HEK293 (cell line): ENCODE measurements at regions not wholly inside any gene's neighbourhood (a gene's known extent, or its start where the extent isn't known, plus 50 kb on each side); places are given as distances from the start of the nearest gene placed in this dataset.

Experiments
- CTCF ChIA-PET: fragments of 350-600 bp; formaldehyde crosslinking; extraction: SDS; loops from one replicate; lab custom pipeline; 2021; ENCODE audit warnings: antibody characterized with exemption; lab: Yijun Ruan, JAX
- POLR2A ChIA-PET: fragments of 300-600 bp; formaldehyde crosslinking; extraction: SDS; loops from one replicate; lab custom pipeline; 2020; ENCODE audit warnings: antibody characterized with exemption, inconsistent platforms; lab: Yijun Ruan, JAX
- H3K27ac ChIP-seq: fragments of 200-500 bp; sonication (Bioruptor generic); 2 replicates; pipeline ENCODE4 v1.5.1; 2014; ENCODE audit warnings: low read depth, low read length, control low read depth, inconsistent platforms; ENCODE audit errors: extremely low read depth
- H3K36me3 ChIP-seq, 2 experiments: fragments of 200-500 bp in 1 of 2; sonication (Bioruptor generic) in 1 of 2; 1 replicate in 1 of 2; 2 replicates in 1 of 2; pipeline ENCODE4 v1.5.1; 2014 to 2017; ENCODE audit warnings: inconsistent platforms in 2 of 2, low read length in 2 of 2; ENCODE audit not compliant: control insufficient read depth in 2 of 2, insufficient read depth in 1 of 2
- H3K4me1 ChIP-seq: fragments of 200-500 bp; sonication (Bioruptor generic); 2 replicates; pipeline ENCODE4 v1.5.1; 2014; ENCODE audit warnings: mild to moderate bottlenecking, low read length, inconsistent platforms; ENCODE audit not compliant: control insufficient read depth, insufficient read depth
- H3K4me3 ChIP-seq: 2 replicates; pipeline ENCODE4 v1.5.1; 2011; ENCODE audit warnings: low read depth, mild to moderate bottlenecking, control low read depth, low read length, moderate library complexity
- H3K9me3 ChIP-seq: fragments of 200-500 bp; sonication (Bioruptor generic); 2 replicates; pipeline ENCODE4 v1.5.1; 2014; ENCODE audit warnings: low read depth, low read length, inconsistent platforms; ENCODE audit not compliant: control insufficient read depth, insufficient read depth
- IKZF3 ChIP-seq: fragments of 450-650 bp; IDR thresholded peaks from 2 replicates; pipeline ENCODE4 v1.5.0; 2018; ENCODE audit warnings: missing biosample characterization, mild to moderate bottlenecking, missing genetic modification characterization, moderate library complexity
- KLF16 ChIP-seq: fragments of 450-650 bp; formaldehyde crosslinking; IDR thresholded peaks from 2 replicates; pipeline ENCODE4 v1.5.1; 2017; ENCODE audit warnings: missing biosample characterization, missing genetic modification characterization
- MEIS1 ChIP-seq: sonication (generic); formaldehyde crosslinking; IDR thresholded peaks from 2 replicates; pipeline ENCODE4 v1.8.1; 2022; ENCODE audit warnings: missing genetic modification reagents, mild to moderate bottlenecking, borderline replicate concordance
- PRDM10 ChIP-seq: fragments of 450-650 bp; formaldehyde crosslinking; IDR thresholded peaks from 2 replicates; pipeline ENCODE4 v1.5.1; 2016; ENCODE audit warnings: missing biosample characterization, missing genetic modification characterization
- TRIM28 ChIP-seq: IDR thresholded peaks from 2 replicates; pipeline ENCODE4 v1.6.1; 2011; ENCODE audit warnings: low read length, control low read depth, borderline replicate concordance
- ZBTB10 ChIP-seq: fragments of 450-650 bp; formaldehyde crosslinking; IDR thresholded peaks from 2 replicates; pipeline ENCODE4 v1.5.1; 2016; ENCODE audit warnings: missing biosample characterization, missing genetic modification characterization
- ZBTB17 ChIP-seq: fragments of 450-650 bp; formaldehyde crosslinking; IDR thresholded peaks from 2 replicates; pipeline ENCODE4 v1.5.1; 2016; ENCODE audit warnings: missing biosample characterization, missing genetic modification characterization
- ZBTB20 ChIP-seq: fragments of 450-650 bp; formaldehyde crosslinking; IDR thresholded peaks from 2 replicates; pipeline ENCODE4 v1.5.1; 2016; ENCODE audit warnings: missing biosample characterization, missing genetic modification characterization
- ZBTB8A ChIP-seq: fragments of 450-650 bp; formaldehyde crosslinking; IDR thresholded peaks from 2 replicates; pipeline ENCODE4 v1.5.1; 2016; ENCODE audit warnings: missing biosample characterization, missing genetic modification characterization
- ZNF133 ChIP-seq: fragments of 450-650 bp; formaldehyde crosslinking; IDR thresholded peaks from 2 replicates; pipeline ENCODE4 v1.5.1; 2016; ENCODE audit warnings: missing biosample characterization, missing genetic modification characterization
- ZNF138 ChIP-seq: fragments of 450-650 bp; formaldehyde crosslinking; IDR thresholded peaks from 2 replicates; pipeline ENCODE4 v1.5.1; 2016; ENCODE audit warnings: missing biosample characterization, missing genetic modification characterization, borderline replicate concordance
- ZNF155 ChIP-seq: fragments of 450-650 bp; formaldehyde crosslinking; IDR thresholded peaks from 2 replicates; pipeline ENCODE4 v1.5.1; 2016; ENCODE audit warnings: missing biosample characterization, missing genetic modification characterization
- ZNF221 ChIP-seq: fragments of 450-650 bp; formaldehyde crosslinking; IDR thresholded peaks from 2 replicates; pipeline ENCODE4 v1.5.1; 2017; ENCODE audit warnings: missing biosample characterization, missing genetic modification characterization, borderline replicate concordance
- ZNF26 ChIP-seq: fragments of 450-650 bp; formaldehyde crosslinking; IDR thresholded peaks from 2 replicates; pipeline ENCODE4 v1.5.1; 2016; ENCODE audit warnings: missing biosample characterization, missing genetic modification characterization
- ZNF324 ChIP-seq: fragments of 450-650 bp; formaldehyde crosslinking; IDR thresholded peaks from 2 replicates; pipeline ENCODE4 v1.5.1; 2016; ENCODE audit warnings: missing biosample characterization, missing genetic modification characterization
- ZNF416 ChIP-seq: fragments of 450-650 bp; formaldehyde crosslinking; IDR thresholded peaks from 2 replicates; pipeline ENCODE4 v1.5.1; 2016; ENCODE audit warnings: missing biosample characterization, missing genetic modification characterization
- ZNF501 ChIP-seq: fragments of 450-650 bp; formaldehyde crosslinking; IDR thresholded peaks from 2 replicates; pipeline ENCODE4 v1.5.1; 2016; ENCODE audit warnings: missing biosample characterization, missing genetic modification characterization
- ZNF658 ChIP-seq: fragments of 450-650 bp; formaldehyde crosslinking; IDR thresholded peaks from 2 replicates; pipeline ENCODE4; 2016; ENCODE audit warnings: missing biosample characterization, missing genetic modification characterization
- ZNF707 ChIP-seq: fragments of 450-650 bp; formaldehyde crosslinking; IDR thresholded peaks from 2 replicates; pipeline ENCODE4 v1.5.1; 2016; ENCODE audit warnings: missing biosample characterization, missing genetic modification characterization
- ZNF843 ChIP-seq: fragments of 450-650 bp; formaldehyde crosslinking; IDR thresholded peaks from 2 replicates; pipeline ENCODE4 v1.5.1; 2016; ENCODE audit warnings: missing biosample characterization, missing genetic modification characterization
- ZSCAN18 ChIP-seq: fragments of 450-650 bp; formaldehyde crosslinking; IDR thresholded peaks from 2 replicates; pipeline ENCODE4 v1.5.1; 2016; ENCODE audit warnings: missing biosample characterization, missing genetic modification characterization
- ZSCAN23 ChIP-seq: fragments of 450-650 bp; formaldehyde crosslinking; IDR thresholded peaks from 2 replicates; pipeline ENCODE4 v1.5.1; 2016; ENCODE audit warnings: missing biosample characterization, missing genetic modification characterization
- TF ChIP-seq, protein P1 (sequence below): fragments of 450-650 bp; formaldehyde crosslinking; IDR thresholded peaks from 2 replicates; pipeline ENCODE4 v1.5.1; 2017; ENCODE audit warnings: missing biosample characterization, missing genetic modification characterization

DNA sequence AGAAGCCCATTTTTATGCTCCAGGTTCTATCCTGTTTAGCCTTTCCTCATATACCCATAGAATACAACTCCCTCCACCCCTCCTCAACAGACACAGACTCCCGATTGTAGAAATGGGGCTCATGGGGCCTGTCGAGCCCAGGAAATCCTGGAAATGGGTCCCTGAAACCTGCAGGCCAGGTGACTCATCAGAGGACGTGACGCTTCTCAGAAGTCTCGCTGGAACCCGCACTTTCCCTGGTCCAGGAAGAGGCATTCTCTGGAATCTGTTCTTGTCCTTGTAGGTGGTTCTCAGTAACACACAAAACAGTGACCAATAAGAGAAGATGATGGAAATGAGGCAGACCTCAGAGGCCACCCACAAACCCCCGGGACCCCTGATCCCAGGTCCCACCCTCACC lies 244.8 kb upstream of the PPP2R2D start (continued):
- TF ChIP-seq ZNF26 (tag by site-specific recombination) (no peak), PRDM10 (no peak), MEIS1 (CRISPR knock-in tag) (no peak), ZBTB10 (tag by site-specific recombination) (no peak)

GRCh38 chr10:131656431-131656841 lies 244.4 kb upstream of the PPP2R2D start:
- no peak overlapping the region for H3K4me3 ChIP-seq
- no peak overlapping the region for H3K27ac ChIP-seq
- TF ChIP-seq ZNF324 (tag by site-specific recombination), result no peak
- TF ChIP-seq ZBTB8A (tag by site-specific recombination), result no peak
- no peak for TF ChIP-seq ZSCAN23 (tag by site-specific recombination)
- no peaks in the 10 kb centered on the region for H3K36me3 ChIP-seq
- no peaks in the 10 kb centered on the region for H3K4me1 ChIP-seq
- H3K9me3 ChIP-seq, result no peaks in the 10 kb centered on the region
- ChIA-PET POLR2A (no interaction called here), CTCF (no interaction called here)

DNA sequence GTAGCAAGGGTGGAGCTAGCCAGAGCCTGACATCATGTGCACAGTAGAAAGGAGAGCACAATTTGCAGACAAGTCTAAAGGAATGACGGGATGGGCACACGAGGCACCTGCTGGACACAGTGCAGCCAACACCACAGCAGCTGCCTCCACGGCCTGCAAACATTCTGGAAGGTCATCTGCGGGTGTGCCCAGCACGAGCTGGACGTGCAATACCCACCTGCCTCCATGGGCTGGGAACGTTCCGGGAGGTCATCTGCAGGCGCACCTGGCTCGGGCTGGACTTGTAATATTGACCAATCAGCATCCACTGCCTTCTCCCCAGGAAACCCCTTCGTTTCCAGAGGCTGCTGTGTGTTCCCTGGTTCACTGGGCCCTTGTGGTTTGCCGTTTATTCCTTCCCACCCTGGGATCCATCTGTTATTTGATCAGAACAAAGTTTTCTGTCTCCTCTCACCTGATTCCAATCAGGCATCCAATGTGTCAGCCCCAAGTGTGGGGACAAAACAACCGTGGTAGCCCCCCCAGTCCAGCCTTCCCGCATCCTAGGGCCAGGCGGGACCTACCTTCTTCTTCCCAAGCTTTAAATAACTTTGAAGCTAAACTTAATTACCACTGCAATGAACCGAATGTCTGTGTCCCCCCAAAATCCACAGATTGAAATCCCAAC lies 243.4 kb upstream of the PPP2R2D start:
- ChIA-PET POLR2A (no interaction called here), CTCF (interaction anchor here (0.6 kb wide), 1 partner anchor 217 kb away, joined by 3 read pairs; no protein-coding TSS in a partner anchor)
- no peak for TF ChIP-seq ZBTB17
- TF ChIP-seq ZNF221 (tag by site-specific recombination), result no peak
- TF ChIP-seq ZNF707 (tag by site-specific recombination), result no peak
- no peak for TF ChIP-seq KLF16
- no peak for TF ChIP-seq ZBTB20
- TF ChIP-seq ZNF155 (tag by site-specific recombination), result no peak
- TF ChIP-seq TRIM28, result no peak
- no peak for TF ChIP-seq ZNF133 (tag by site-specific recombination)
- no peak for TF ChIP-seq ZNF501 (tag by site-specific recombination)
- TF ChIP-seq IKZF3 (tag by site-specific recombination), result no peak
- no peak for TF ChIP-seq ZSCAN18 (tag by site-specific recombination)
- TF ChIP-seq ZNF658 (tag by site-specific recombination), result no peak
- no peak for TF ChIP-seq ZNF138 (tag by site-specific recombination)
- no peak for TF ChIP-seq ZNF416 (tag by site-specific recombination)
- TF ChIP-seq, protein P1, sequence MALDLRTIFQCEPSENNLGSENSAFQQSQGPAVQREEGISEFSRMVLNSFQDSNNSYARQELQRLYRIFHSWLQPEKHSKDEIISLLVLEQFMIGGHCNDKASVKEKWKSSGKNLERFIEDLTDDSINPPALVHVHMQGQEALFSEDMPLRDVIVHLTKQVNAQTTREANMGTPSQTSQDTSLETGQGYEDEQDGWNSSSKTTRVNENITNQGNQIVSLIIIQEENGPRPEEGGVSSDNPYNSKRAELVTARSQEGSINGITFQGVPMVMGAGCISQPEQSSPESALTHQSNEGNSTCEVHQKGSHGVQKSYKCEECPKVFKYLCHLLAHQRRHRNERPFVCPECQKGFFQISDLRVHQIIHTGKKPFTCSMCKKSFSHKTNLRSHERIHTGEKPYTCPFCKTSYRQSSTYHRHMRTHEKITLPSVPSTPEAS (tag by site-specific recombination), result no peak
- no peak for TF ChIP-seq ZNF843 (tag by site-specific recombination)
- Histone ChIP-seq H3K27ac (no peak overlapping the region), H3K9me3 (no peaks in the 10 kb centered on the region), H3K36me3 (no peaks in the 10 kb centered on the region), H3K4me1 (no peaks in the 10 kb centered on the region), H3K4me3 (no peak overlapping the region)
